IPS-20b (cell line): ENCODE measurements at regions not wholly inside any gene's neighbourhood (a gene's known extent, or its start where the extent isn't known, plus 50 kb on each side); places are given as distances from the start of the nearest gene placed in this dataset.
"Not testable (repeated sequence)": the region's sequence is repeated elsewhere in the genome, so short reads cannot be mapped to it uniquely, and the experiment has no call there.

Experiments
- H3K27ac ChIP-seq: one replicate; pipeline ENCODE4 v1.5.1; 2013; ENCODE audit warnings: low read length
- H3K27me3 ChIP-seq: 2 replicates; pipeline ENCODE4 v1.6.1; 2013; ENCODE audit warnings: mild to moderate bottlenecking, low read length, inconsistent platforms; ENCODE audit not compliant: insufficient read depth
- H3K36me3 ChIP-seq: 2 replicates; pipeline ENCODE4 v1.6.1; 2013; ENCODE audit warnings: low read depth, mild to moderate bottlenecking, inconsistent platforms, low read length, moderate library complexity; ENCODE audit not compliant: insufficient read depth
- H3K4me1 ChIP-seq: 2 replicates; pipeline ENCODE4 v1.6.1; 2013; ENCODE audit warnings: mild to moderate bottlenecking, control low read depth, inconsistent platforms, low read length, moderate library complexity; ENCODE audit not compliant: insufficient read depth
- H3K4me3 ChIP-seq: 2 replicates; pipeline ENCODE4 v1.5.1; 2013; ENCODE audit warnings: mild to moderate bottlenecking, low read length, inconsistent platforms
- H3K9ac ChIP-seq: 2 replicates; pipeline ENCODE4 v1.6.1; 2013; ENCODE audit warnings: low read depth, mild to moderate bottlenecking, inconsistent platforms, low read length, moderate library complexity
- H3K9me3 ChIP-seq: 2 replicates; pipeline ENCODE4 v1.6.1; 2013; ENCODE audit warnings: mild to moderate bottlenecking, low read depth, low read length, inconsistent platforms; ENCODE audit not compliant: insufficient read depth

GRCh38 chr14:25381498-25381897 is 331.6 kb upstream of the STXBP6 start:
- Histone ChIP-seq H3K4me1 (no peaks in the 10 kb centered on the region), H3K9me3 (no peaks in the 10 kb centered on the region; the same call in 1 of the 2 replicates), H3K27ac (no peak overlapping the region), H3K9ac (no peak overlapping the region), H3K36me3 (no peaks in the 10 kb centered on the region), H3K4me3 (no peak overlapping the region), H3K27me3 (no peaks in the 10 kb centered on the region)

- Histone ChIP-seq H3K9ac (no peak overlapping the region), H3K27me3 (no peaks in the 10 kb centered on the region), H3K36me3 (no peaks in the 10 kb centered on the region), H3K27ac (no peak overlapping the region), H3K4me3 (no peak overlapping the region), H3K9me3 (no peaks in the 10 kb centered on the region), H3K4me1 (peaks cover 4% of the 10 kb centered on the region)
Observed at GRCh38 chr14:25375639-25376038, 325.7 kb upstream of the STXBP6 start.

- Histone ChIP-seq H3K36me3 (no peaks in the 10 kb centered on the region), H3K27me3 (no peaks in the 10 kb centered on the region)
Observed at GRCh38 chr14:25371068-25371467, 321.1 kb upstream of the STXBP6 start.

GRCh38 chr14:25370057-25370456 is 320.1 kb upstream of the STXBP6 start:
- not testable (repeated sequence) for H3K9me3 ChIP-seq, H3K9ac ChIP-seq, H3K27me3 ChIP-seq, H3K4me3 ChIP-seq, H3K36me3 ChIP-seq, H3K27ac ChIP-seq, H3K4me1 ChIP-seq

More at GRCh38 chr14:25371068-25371467, 321.1 kb upstream of the STXBP6 start:
- H3K27ac ChIP-seq: no peak overlapping the region
- H3K4me3 ChIP-seq: no peak overlapping the region
- peaks cover 4% of the 10 kb centered on the region for H3K4me1 ChIP-seq
- no peak overlapping the region for H3K9ac ChIP-seq
- no peaks in the 10 kb centered on the region; the same call in 1 of the 2 replicates for H3K9me3 ChIP-seq

GRCh38 chr14:25358330-25358729 is 308.4 kb upstream of the STXBP6 start:
- H3K9me3 ChIP-seq: no peaks in the 10 kb centered on the region
- H3K36me3 ChIP-seq: no peaks in the 10 kb centered on the region
- H3K27ac ChIP-seq: no peak overlapping the region
- H3K4me3 ChIP-seq: no peak overlapping the region
- H3K4me1 ChIP-seq: no peaks in the 10 kb centered on the region
- no peak overlapping the region for H3K9ac ChIP-seq
- no peaks in the 10 kb centered on the region for H3K27me3 ChIP-seq

- no peak overlapping the region for H3K9ac ChIP-seq
- no peaks in the 10 kb centered on the region for H3K27me3 ChIP-seq
- no peaks in the 10 kb centered on the region for H3K9me3 ChIP-seq
- H3K4me1 ChIP-seq: no peaks in the 10 kb centered on the region
- H3K4me3 ChIP-seq: no peak overlapping the region
- H3K36me3 ChIP-seq: no peaks in the 10 kb centered on the region
- H3K27ac ChIP-seq: no peak overlapping the region
Observed at GRCh38 chr14:25351269-25351668, 301.3 kb upstream of the STXBP6 start.

- H3K27me3 ChIP-seq: no peaks in the 10 kb centered on the region
- H3K36me3 ChIP-seq: no peaks in the 10 kb centered on the region
- H3K9me3 ChIP-seq: no peaks in the 10 kb centered on the region
- no peak overlapping the region for H3K9ac ChIP-seq
- no peak overlapping the region for H3K4me3 ChIP-seq
- no peaks in the 10 kb centered on the region for H3K4me1 ChIP-seq
- H3K27ac ChIP-seq: no peak overlapping the region
Observed at GRCh38 chr14:25350802-25351201, 300.9 kb upstream of the STXBP6 start.

GRCh38 chr14:25350021-25350420 is 300.1 kb upstream of the STXBP6 start:
- no peaks in the 10 kb centered on the region for H3K27me3 ChIP-seq
- H3K4me1 ChIP-seq: no peaks in the 10 kb centered on the region
- no peak overlapping the region for H3K27ac ChIP-seq
- H3K9me3 ChIP-seq: peaks cover 5% of the 10 kb centered on the region; the same call in 1 of the 2 replicates
- H3K36me3 ChIP-seq: no peaks in the 10 kb centered on the region
- H3K9ac ChIP-seq: no peak overlapping the region
- H3K4me3 ChIP-seq: no peak overlapping the region

GRCh38 chr14:25349269-25349668 is 299.3 kb upstream of the STXBP6 start:
- Histone ChIP-seq H3K36me3 (no peaks in the 10 kb centered on the region), H3K27me3 (no peaks in the 10 kb centered on the region), H3K9me3 (peaks cover 7% of the 10 kb centered on the region; the same call in 1 of the 2 replicates), H3K4me1 (no peaks in the 10 kb centered on the region), H3K27ac (no peak overlapping the region), H3K9ac (no peak overlapping the region), H3K4me3 (no peak overlapping the region)

- peaks cover 26% of the 10 kb centered on the region for H3K9me3 ChIP-seq
- no peak overlapping the region for H3K9ac ChIP-seq
- no peak overlapping the region for H3K4me3 ChIP-seq
- H3K36me3 ChIP-seq: no peaks in the 10 kb centered on the region
- no peaks in the 10 kb centered on the region for H3K27me3 ChIP-seq
- no peaks in the 10 kb centered on the region for H3K4me1 ChIP-seq
- no peak overlapping the region for H3K27ac ChIP-seq
Observed at GRCh38 chr14:25340882-25341281, 290.9 kb upstream of the STXBP6 start.

GRCh38 chr14:25322784-25323183 is 272.8 kb upstream of the STXBP6 start:
- Histone ChIP-seq H3K9me3 (no peaks in the 10 kb centered on the region), H3K4me1 (no peaks in the 10 kb centered on the region), H3K27ac (no peak overlapping the region), H3K4me3 (no peak overlapping the region), H3K9ac (no peak overlapping the region), H3K27me3 (no peaks in the 10 kb centered on the region), H3K36me3 (no peaks in the 10 kb centered on the region)

GRCh38 chr14:25316007-25316406 is 266.1 kb upstream of the STXBP6 start:
- H3K36me3 ChIP-seq, H3K27me3 ChIP-seq, H3K27ac ChIP-seq, H3K4me1 ChIP-seq, H3K9ac ChIP-seq, H3K4me3 ChIP-seq, H3K9me3 ChIP-seq: not testable (repeated sequence)

GRCh38 chr14:25308244-25308643 is 258.3 kb upstream of the STXBP6 start:
- Histone ChIP-seq H3K9ac (no peak overlapping the region), H3K4me3 (no peak overlapping the region), H3K9me3 (no peaks in the 10 kb centered on the region), H3K4me1 (no peaks in the 10 kb centered on the region), H3K27ac (no peak overlapping the region), H3K36me3 (no peaks in the 10 kb centered on the region), H3K27me3 (no peaks in the 10 kb centered on the region)
